GM12873 (cell line): ENCODE measurements at regions not wholly inside any gene's neighbourhood (a gene's known extent, or its start where the extent isn't known, plus 50 kb on each side); places are given as distances from the start of the nearest gene placed in this dataset.
A peak's percentile ranks its signal among the peaks of the same experiment; 100 is the strongest.

Experiments
- CTCF ChIP-seq: IDR thresholded peaks from 2 replicates; pipeline ENCODE4 v1.5.1; 2012; ENCODE audit warnings: low read depth, mild to moderate bottlenecking, moderate library complexity, low read length, control low read depth; ENCODE audit not compliant: insufficient read depth; ENCODE audit errors: missing control alignments

GRCh38 chr7:119270644-119271043 lies 1002.3 kb upstream of the KCND2 start:
- TF ChIP-seq CTCF, result peak; percentile 3

GRCh38 chr7:119271147-119271779 lies 1001.7 kb upstream of the KCND2 start:
- TF ChIP-seq CTCF, result no peak

GRCh38 chr7:119281181-119281846 lies 991.7 kb upstream of the KCND2 start:
- no peak for TF ChIP-seq CTCF

GRCh38 chr7:119283353-119283752 lies 989.6 kb upstream of the KCND2 start:
- TF ChIP-seq CTCF, result no peak

- TF ChIP-seq CTCF, result no peak
These were observed 984.6 kb upstream of the KCND2 start for GRCh38 chr7:119288416-119288815.

- no peak for TF ChIP-seq CTCF
These were observed 952.7 kb upstream of the KCND2 start for GRCh38 chr7:119320316-119320715.

GRCh38 chr7:119329715-119330114 lies 943.3 kb upstream of the KCND2 start:
- TF ChIP-seq CTCF, result no peak
